RWPE1 (cell line): ENCODE measurements at regions not wholly inside any gene's neighbourhood (a gene's known extent, or its start where the extent isn't known, plus 50 kb on each side); places are given as distances from the start of the nearest gene placed in this dataset.

Experiments used
- CTCF ChIA-PET: fragments of 350-600 bp; sonication (Branson Sonifier 250); formaldehyde crosslinking; extraction: SDS; loops from one replicate; lab custom pipeline; 2021; lab: Yijun Ruan, JAX
- POLR2A ChIA-PET: fragments of 400-600 bp; formaldehyde crosslinking; extraction: SDS; loops from one replicate; lab custom pipeline; 2020; ENCODE audit warnings: antibody characterized with exemption; ENCODE audit not compliant: low non-redundant PET; lab: Yijun Ruan, JAX
- DNase-seq: peaks from one replicate; pipeline ENCODE4 v3.0.0; 2012; ENCODE audit warnings: low spot score
- H3K27ac ChIP-seq: fragments of 450-650 bp; 2 replicates; pipeline ENCODE4 v1.5.1; 2017
- CTCF ChIP-seq: fragments of 450-650 bp; conservative IDR thresholded peaks from 2 replicates; pipeline ENCODE4 v1.5.1; 2017; ENCODE audit warnings: low read depth, mild to moderate bottlenecking

GRCh38 chr13:107220245-107220644 is 652.3 kb upstream of the ARGLU1 start:
- H3K27ac ChIP-seq = no peak overlapping the region
- no peak for TF ChIP-seq CTCF
- no peak for DNase-seq
- CTCF ChIA-PET = no interaction called here
- POLR2A ChIA-PET = no interaction called here

GRCh38 chr13:107217251-107217650 is 649.3 kb upstream of the ARGLU1 start:
- ChIA-PET CTCF (no interaction called here), POLR2A (no interaction called here)
- H3K27ac ChIP-seq = no peak overlapping the region
- no peak for TF ChIP-seq CTCF
- DNase-seq = no peak

- DNase-seq = no peak
- TF ChIP-seq CTCF = no peak
- no peak overlapping the region for H3K27ac ChIP-seq
- POLR2A ChIA-PET = no interaction called here
- CTCF ChIA-PET = no interaction called here
Observed at GRCh38 chr13:107216046-107216755, 648.3 kb upstream of the ARGLU1 start.

- no peak overlapping the region for H3K27ac ChIP-seq
- ChIA-PET POLR2A (no interaction called here), CTCF (interaction anchor here (0.6 to 1.0 kb wide), 4 partner anchors 167 to 1907 kb away, joined by 3 to 4 read pairs (median 3); no protein-coding TSS in a partner anchor)
- TF ChIP-seq CTCF = peak; percentile 89
- DNase-seq = peak; percentile 55
Observed at GRCh38 chr13:107211073-107211472, 643.1 kb upstream of the ARGLU1 start.

- H3K27ac ChIP-seq = no peak overlapping the region
- POLR2A ChIA-PET = no interaction called here
- no peak for TF ChIP-seq CTCF
- DNase-seq = no peak
- CTCF ChIA-PET = interaction anchor here (0.5 to 0.8 kb wide), 3 partner anchors 53 to 944 kb away, joined by 3 to 5 read pairs (median 4); no protein-coding TSS in a partner anchor
Observed at GRCh38 chr13:107210723-107211030, 642.7 kb upstream of the ARGLU1 start.

GRCh38 chr13:107209824-107210722 is 642.1 kb upstream of the ARGLU1 start:
- ChIA-PET CTCF (interaction anchor here (0.5 to 0.8 kb wide), 3 partner anchors 54 to 944 kb away, joined by 3 to 5 read pairs (median 4); no protein-coding TSS in a partner anchor), POLR2A (no interaction called here)
- no peak for DNase-seq
- no peak overlapping the region for H3K27ac ChIP-seq
- TF ChIP-seq CTCF = no peak
